CD4-positive, alpha-beta T cell treated with Interferon alpha-2 for 1 hour (primary cell): ENCODE measurements at regions not wholly inside any gene's neighbourhood (a gene's known extent, or its start where the extent isn't known, plus 50 kb on each side); places are given as distances from the start of the nearest gene placed in this dataset.

Experiments
- DNase-seq, 2 donors: peaks; one replicate each; pipeline ENCODE4 v3.0.0-alpha.2; 2020 to 2022

DNA sequence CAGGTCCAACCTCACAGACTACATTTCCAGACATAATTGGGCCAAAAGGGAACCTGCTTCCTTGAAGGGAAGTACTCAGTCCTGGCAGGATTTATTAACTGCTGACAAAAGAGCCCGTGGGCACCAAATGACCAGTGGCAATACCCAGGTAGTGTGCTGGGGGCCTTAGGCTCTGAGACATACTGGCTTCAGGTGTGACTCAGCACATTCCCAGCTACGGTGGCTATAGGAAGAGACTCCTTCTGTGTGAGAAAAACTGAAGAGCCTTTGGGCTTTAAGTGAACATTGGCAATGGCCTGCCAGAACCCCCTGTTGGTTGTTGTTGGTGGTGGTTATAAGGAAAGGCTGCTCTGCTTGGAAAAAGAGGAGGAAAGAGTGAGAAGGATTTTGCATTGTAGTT is 401.8 kb downstream of the KCNJ3 start:
- DNase-seq = no peak

DNA sequence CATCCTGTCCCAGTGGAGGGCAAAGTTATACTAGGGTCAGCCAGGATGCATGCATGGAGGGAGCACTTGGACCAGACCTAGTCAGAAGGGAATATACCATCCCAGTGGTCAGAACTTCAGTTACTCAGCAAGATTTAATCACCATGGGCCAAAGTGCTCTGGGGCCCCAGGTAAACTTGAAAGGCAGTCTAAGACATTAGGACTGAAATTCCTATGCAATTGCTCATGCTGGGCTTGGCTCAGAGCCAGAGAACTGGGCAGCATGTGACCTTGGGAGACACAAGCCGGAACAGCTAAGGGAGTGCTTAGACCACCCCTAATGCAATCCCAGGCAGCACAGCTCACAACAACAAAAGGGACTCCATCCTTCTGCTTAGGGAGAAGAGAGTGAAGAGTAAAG is 401.3 kb downstream of the KCNJ3 start:
- DNase-seq = no peak

DNA sequence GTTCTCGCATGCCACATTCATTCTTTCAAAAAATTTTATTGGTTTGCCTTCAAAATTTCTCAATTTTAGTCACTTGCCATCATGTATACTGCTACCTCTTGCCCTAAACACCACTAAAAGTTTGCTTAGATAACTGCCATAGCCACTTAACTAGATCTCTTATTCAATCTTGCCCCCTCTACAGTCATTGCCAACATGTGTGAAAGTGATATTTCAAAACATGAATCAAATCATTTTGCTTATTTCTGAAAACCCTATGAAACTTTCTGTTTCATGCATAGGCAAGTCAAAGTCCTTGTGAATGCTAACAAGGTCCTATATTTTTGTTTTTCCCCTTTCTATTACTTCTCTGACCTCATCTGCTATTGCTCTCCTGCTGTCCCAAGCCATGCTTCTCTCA is 397.1 kb downstream of the KCNJ3 start:
- no peak for DNase-seq

DNA sequence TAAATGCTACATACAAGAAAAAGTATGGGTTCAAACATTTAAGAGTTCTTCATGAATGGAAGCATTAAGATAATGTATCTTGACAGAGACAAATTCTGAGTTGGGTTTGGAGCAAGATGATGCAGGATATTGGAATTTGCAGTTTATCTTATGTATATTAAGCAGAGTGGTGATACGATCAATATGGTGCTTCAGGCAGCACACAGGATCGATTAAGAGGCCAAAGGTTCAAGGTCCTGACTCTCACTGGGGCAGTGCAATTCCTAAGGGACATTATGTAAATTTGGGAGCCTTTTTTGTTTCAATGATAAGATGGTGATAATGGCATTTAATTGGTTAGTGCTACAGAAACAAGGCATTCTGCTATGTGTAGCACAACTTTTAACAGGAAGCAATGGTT is 381.9 kb downstream of the KCNJ3 start:
- no peak for DNase-seq

DNA sequence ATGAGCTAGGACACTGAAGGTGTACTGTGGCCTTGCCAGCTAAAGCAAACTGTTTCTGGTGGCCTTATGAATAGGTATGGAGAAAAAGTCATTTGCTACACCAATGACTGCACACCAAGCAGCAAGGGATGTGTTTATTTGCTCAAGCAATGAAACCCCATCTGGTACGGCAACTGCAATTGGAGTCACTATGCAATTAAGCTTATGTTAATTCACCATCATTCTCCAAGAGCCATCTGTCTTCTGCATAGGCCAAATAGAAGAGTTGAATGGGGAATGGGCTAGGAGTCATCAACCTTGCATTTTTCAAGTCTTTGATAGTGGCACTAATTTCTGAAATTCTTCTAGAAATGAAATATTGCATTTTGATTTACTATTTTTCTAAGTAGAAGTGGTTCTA is 372.0 kb downstream of the KCNJ3 start:
- no peak for DNase-seq

DNA sequence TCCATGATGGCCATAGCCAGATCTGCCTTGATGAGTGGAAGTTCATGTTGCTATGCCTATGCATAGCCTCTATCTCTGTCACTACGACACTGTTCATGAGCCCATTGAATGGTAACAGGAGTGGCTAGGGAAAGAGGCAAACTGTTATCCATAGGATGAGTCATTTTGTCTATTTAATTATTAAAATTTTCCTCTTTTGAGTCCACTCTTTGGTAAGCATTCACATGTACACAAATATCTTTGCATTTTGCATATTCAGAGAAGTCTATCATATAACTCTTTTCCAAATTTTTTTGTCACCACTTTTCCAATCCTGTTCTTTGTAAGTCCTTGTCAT is 364.4 kb downstream of the KCNJ3 start:
- no peak for DNase-seq

- DNase-seq = no peak
Observed at GRCh38 chr2:155062250-155062921, 363.9 kb downstream of the KCNJ3 start.

GRCh38 chr2:155060896-155061295 is 362.4 kb downstream of the KCNJ3 start:
- DNase-seq = no peak

- DNase-seq = no peak
Observed at GRCh38 chr2:155054712-155055111, 356.2 kb downstream of the KCNJ3 start.

GRCh38 chr2:155043097-155043496 is 344.6 kb downstream of the KCNJ3 start:
- no peak for DNase-seq

DNA sequence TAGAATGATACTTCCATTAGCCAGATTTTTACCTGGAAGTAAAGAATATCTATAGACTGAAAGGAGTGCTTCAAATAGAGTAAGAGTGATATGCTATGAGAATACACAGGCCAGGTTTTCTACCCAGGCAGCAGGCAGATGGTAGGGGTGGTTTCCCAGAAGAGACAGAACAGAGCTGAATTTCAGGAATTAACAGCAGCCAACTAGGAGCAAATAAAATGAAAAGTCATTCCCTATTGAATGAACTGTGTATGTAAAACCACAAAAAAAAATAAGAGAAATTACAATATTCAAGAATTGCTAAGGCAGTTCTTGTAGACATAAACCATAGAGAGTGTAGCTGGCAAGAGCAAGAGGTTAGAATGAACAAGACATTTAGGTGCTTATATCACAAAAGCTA is 336.8 kb downstream of the KCNJ3 start:
- no peak for DNase-seq

GRCh38 chr2:155033652-155034051 is 335.2 kb downstream of the KCNJ3 start:
- DNase-seq = no peak

GRCh38 chr2:155030296-155030695 is 331.8 kb downstream of the KCNJ3 start:
- DNase-seq = no peak

- DNase-seq = no peak
Observed at GRCh38 chr2:155026651-155027174, 328.2 kb downstream of the KCNJ3 start.

DNA sequence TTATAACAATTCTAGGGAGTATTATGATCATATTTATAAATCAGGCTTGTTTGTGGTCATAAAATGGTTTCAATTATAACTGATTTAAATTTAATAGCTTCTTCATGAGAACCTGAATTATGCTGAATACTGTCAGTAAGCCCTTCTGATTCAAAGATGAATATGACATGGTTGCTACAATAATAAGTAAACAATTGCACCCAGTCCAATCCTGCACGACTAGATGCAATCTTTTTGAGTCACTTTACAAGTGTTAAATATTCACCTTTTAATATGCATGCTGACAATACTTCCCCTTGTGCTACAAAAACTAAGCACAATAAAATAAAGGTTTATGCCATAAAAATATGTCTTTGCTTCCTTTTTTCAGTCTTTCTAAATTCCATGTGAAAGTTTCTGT is 325.2 kb downstream of the KCNJ3 start:
- DNase-seq = no peak

DNA sequence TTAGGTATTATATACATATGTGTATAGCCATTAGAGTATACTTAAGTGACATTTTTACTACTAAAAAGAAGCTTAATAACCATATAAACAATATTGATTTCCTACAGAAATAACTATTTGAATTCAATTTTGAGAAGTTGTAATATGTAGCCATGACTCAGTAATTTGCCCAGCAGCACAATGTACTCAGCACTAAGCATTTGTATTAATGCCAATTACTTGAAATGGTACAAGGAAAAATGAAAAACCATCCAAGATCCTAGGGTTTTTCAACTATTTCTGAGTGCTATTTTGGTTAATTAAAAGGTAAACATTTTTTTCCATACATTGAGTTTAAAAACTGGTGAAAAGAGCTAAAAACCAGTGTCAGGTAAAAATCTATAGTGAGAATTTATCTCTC is 324.0 kb downstream of the KCNJ3 start:
- DNase-seq = no peak

GRCh38 chr2:155021618-155022017 is 323.1 kb downstream of the KCNJ3 start:
- DNase-seq = no peak

DNA sequence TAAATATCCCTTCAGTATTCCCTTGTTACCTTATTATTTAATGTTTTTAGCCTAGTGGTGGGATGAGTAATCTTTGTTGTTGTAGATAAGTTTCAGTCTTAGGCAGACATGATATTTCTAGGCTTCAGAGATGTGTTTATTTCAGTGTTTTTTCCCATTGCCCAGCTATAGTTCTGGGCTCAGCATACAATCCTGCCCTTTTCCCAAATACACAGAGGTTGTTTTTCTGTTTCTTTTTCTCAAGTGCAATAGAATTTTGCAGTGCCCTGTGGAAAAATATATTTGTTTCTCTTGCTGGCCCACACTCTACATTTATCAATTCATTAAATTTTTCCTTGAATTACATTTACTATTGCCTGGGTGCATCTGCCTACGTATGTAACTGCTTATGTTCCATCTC is 321.8 kb downstream of the KCNJ3 start:
- no peak for DNase-seq

DNA sequence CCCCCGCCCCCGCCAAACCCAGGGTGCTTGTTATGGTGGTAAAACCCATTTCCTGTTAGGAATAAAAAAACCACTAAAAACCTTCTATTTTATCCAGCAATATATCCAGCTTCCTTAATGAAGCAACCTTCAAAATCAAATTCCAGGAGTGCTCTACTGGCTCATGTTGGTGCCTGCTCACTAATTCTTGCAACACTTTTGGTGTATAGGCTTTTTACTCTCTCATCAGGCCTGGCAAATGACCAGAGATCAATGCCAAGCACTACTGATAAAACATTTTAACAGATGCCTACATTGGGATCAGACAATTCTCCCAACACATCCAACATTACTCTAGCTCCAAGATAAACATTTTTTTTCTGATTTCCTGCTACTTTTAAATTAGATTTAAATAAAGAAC is 312.4 kb downstream of the KCNJ3 start:
- DNase-seq = no peak

GRCh38 chr2:154995361-154995760 is 296.9 kb downstream of the KCNJ3 start:
- DNase-seq = no peak

DNA sequence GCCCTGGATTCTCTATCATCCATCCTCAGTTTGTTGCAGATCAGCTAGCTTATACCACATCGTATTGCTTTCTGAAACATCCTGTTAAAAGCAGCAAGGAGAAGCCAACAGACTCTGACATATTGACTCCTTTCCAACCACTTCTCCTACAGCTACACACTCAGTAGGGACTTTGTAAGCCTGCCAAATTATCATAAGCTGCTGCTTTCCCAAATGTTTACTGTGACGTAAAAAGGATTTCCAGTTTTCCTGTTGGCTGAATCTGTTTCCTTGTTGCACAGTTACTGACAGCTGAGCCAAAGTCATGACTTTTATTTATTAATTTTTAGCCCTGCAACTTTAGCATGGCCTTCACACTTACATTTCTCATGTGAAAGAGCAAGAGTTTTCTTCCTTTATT is 294.3 kb downstream of the KCNJ3 start:
- DNase-seq = no peak

DNA sequence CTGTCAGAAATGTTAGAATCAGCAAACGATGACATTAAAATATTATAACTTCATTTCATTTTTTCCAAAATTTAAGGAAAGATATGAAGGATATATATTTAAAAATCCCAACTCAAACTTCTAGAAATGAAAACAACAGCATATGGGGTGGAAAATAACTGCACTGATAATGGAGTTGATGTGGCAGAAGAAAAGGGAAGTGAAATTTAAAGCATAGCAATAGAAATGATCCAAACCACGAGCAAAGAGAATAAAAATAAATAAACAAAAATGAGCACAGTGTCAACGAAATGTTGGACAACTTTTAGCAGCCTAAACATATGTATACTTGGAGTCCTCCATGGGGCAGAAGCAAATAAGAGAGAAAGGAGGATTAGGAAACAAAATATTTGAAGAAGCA is 280.2 kb downstream of the KCNJ3 start:
- no peak for DNase-seq

GRCh38 chr2:154978244-154978643 is 279.7 kb downstream of the KCNJ3 start:
- no peak for DNase-seq

- no peak for DNase-seq
Observed at GRCh38 chr2:154974041-154974440, 275.5 kb downstream of the KCNJ3 start.

GRCh38 chr2:154963511-154963910 is 265.0 kb downstream of the KCNJ3 start:
- no peak for DNase-seq

DNA sequence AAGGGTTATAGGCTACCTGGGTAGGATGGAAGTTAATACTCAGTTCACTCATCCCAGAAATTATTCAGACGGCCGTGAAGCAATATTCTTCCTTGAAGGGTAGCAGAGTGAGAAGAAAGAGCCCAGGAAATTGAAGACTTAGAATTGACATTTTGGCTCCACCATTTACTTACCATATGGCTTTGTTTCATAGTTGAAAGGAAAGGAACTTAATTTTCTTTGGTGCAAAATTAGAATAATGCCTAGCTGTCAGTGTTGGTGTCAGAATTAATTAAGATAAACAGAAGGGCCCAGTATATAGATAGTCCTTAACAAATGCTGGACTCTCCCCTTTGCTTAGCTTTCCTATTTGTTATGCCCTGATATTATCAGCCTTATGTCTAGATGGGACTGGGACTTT is 263.2 kb downstream of the KCNJ3 start:
- DNase-seq = no peak
